Psoas muscle (tissue), 7 donors: ENCODE measurements at regions not wholly inside any gene's neighbourhood (a gene's known extent, or its start where the extent isn't known, plus 50 kb on each side); places are given as distances from the start of the nearest gene placed in this dataset.
"Not testable (repeated sequence)": the region's sequence is repeated elsewhere in the genome, so short reads cannot be mapped to it uniquely, and the experiment has no call there.

ENCODE experiments used
- ATAC-seq, 4 donors: fragments of 200-7000 bp; cut with Tn5 transposase; one replicate each; pipeline ENCODE4 v1.9.1; 2020; ENCODE audit warnings: moderate library complexity in 3 of 4, mild to moderate bottlenecking in 2 of 4
- DNase-seq, 2 donors: peaks; one replicate each; pipeline ENCODE4 v3.0.0-alpha.2; 2020
- H3K27ac ChIP-seq: fragments of 200-600 bp; one replicate; pipeline ENCODE4 v1.8.0; 2022
- H3K27me3 ChIP-seq, 3 donors: fragments of 200-600 bp in 1 of 3; one replicate each; pipeline versions ENCODE4 v1.6.1 to v1.8.0; 2013 to 2022; ENCODE audit warnings: low read length in 2 of 3, mild to moderate bottlenecking in 2 of 3, moderate library complexity in 1 of 3; ENCODE audit not compliant: insufficient read depth in 3 of 3
- H3K36me3 ChIP-seq, 2 donors: fragments of 200-600 bp in 1 of 2; one replicate each; pipeline versions ENCODE4 v1.6.1 to v1.8.0; 2013 to 2022; ENCODE audit warnings: low read depth in 1 of 2, mild to moderate bottlenecking in 1 of 2, moderate library complexity in 1 of 2; ENCODE audit not compliant: insufficient read depth in 1 of 2
- H3K4me1 ChIP-seq: fragments of 200-600 bp; one replicate; pipeline ENCODE4 v1.8.0; 2022
- H3K4me3 ChIP-seq: fragments of 200-600 bp; one replicate; pipeline ENCODE4 v1.8.0; 2022; ENCODE audit warnings: mild to moderate bottlenecking
- H3K9me3 ChIP-seq: fragments of 200-600 bp; one replicate; pipeline ENCODE4 v1.8.0; 2022
- CTCF ChIP-seq: fragments of 200-600 bp; IDR thresholded peaks from one replicate; pipeline ENCODE4 v1.8.0; 2022; ENCODE audit warnings: antibody characterized with exemption
- WGBS, 3 donors: extraction: QIAGEN DNeasy Blood & Tissue Kit; methylation state at CpG; one replicate each; pipeline versions ENCODE4 v1.1.6 to v1.1.7; 2013; 5-methylcytosine and 5-hydroxymethylcytosine counted together
- intact Hi-C, 2 donors: fragments of 100-400 bp; cut with DNase I; formaldehyde crosslinking; loops; one replicate each; pipeline versions ENCODE4 v1.11.0 to v1.14.2; 2022
- donor health status: healthy with polysubstance abuse.
- donor health status: DM: no; HTN: no; CAD: no; lungs with moderate emphysema.
- donor health status: Bipolar disorder and iron deficiency.
- donor health status: healthy.
- donor health status: DM: yes; HTN: yes; CAD: no.
- donor health status: DM: no; HTN: no; CAD: no.
- donor health status: DM: yes; HTN: yes; CAD: no.

- Histone ChIP-seq H3K36me3 (no peaks in the 10 kb centered on the region), H3K27me3 (no peaks in the 10 kb centered on the region), H3K9me3 (no peaks in the 10 kb centered on the region), H3K4me3 (no peak overlapping the region), H3K27ac (no peak overlapping the region), H3K4me1 (no peaks in the 10 kb centered on the region)
- intact Hi-C loops: no loop called here
- ATAC-seq (no peak), DNase-seq (no peak)
- TF ChIP-seq CTCF: no peak
- WGBS, 3 donors: 76 to 84% (median 82%) methylated on average over 4 of the region's 4 CpGs
Measured at GRCh38 chr12:32981139-32981538, 84.6 kb upstream of the PKP2 start.

GRCh38 chr12:32975122-32975521, 78.5 kb upstream of the PKP2 start:
- no peak for TF ChIP-seq CTCF

GRCh38 chr12:32970465-32971110, 74.0 kb upstream of the PKP2 start:
- ATAC-seq (no peak), DNase-seq (no peak)
- H3K27me3 ChIP-seq: no peaks in the 10 kb centered on the region
- H3K9me3 ChIP-seq: no peaks in the 10 kb centered on the region
- no peak overlapping the region for H3K4me3 ChIP-seq
- H3K4me1 ChIP-seq: no peaks in the 10 kb centered on the region
- intact Hi-C loops: no loop called here
- 78 to 84% (median 79%) methylated on average over 6 of the region's 6 CpGs for WGBS, 3 donors
- no peak for TF ChIP-seq CTCF
- H3K27ac ChIP-seq: no peak overlapping the region
- H3K36me3 ChIP-seq: no peaks in the 10 kb centered on the region

More at GRCh38 chr12:32975122-32975521, 78.5 kb upstream of the PKP2 start:
- no peak for DNase-seq
- Histone ChIP-seq H3K27ac (no peak overlapping the region), H3K9me3 (no peaks in the 10 kb centered on the region), H3K4me1 (no peaks in the 10 kb centered on the region), H3K27me3 (no peaks in the 10 kb centered on the region), H3K4me3 (no peak overlapping the region), H3K36me3 (no peaks in the 10 kb centered on the region)
- 80 to 84% (median 84%) methylated on average over 3 of the region's 3 CpGs for WGBS, 3 donors
- intact Hi-C loops: no loop called here
- no peak for ATAC-seq

- 83 to 86% (median 85%) methylated on average over 9 of the region's 9 CpGs for WGBS, 3 donors
- H3K4me1 ChIP-seq: no peaks in the 10 kb centered on the region
- no peaks in the 10 kb centered on the region for H3K36me3 ChIP-seq
- no peak for DNase-seq
- no peak for ATAC-seq
- no peaks in the 10 kb centered on the region for H3K9me3 ChIP-seq
- no peak overlapping the region for H3K4me3 ChIP-seq
- no peak for TF ChIP-seq CTCF
- no peaks in the 10 kb centered on the region for H3K27me3 ChIP-seq
- H3K27ac ChIP-seq: no peak overlapping the region
- intact Hi-C loops: no loop called here
Measured at GRCh38 chr12:32964981-32965585, 68.5 kb upstream of the PKP2 start.

GRCh38 chr12:32956418-32956817, 59.8 kb upstream of the PKP2 start:
- H3K9me3 ChIP-seq, H3K27me3 ChIP-seq, H3K36me3 ChIP-seq, ATAC-seq, H3K4me3 ChIP-seq, H3K27ac ChIP-seq, H3K4me1 ChIP-seq, intact Hi-C loops, DNase-seq: not testable (repeated sequence)
- WGBS, 3 donors: 84 to 89% (median 88%) methylated on average over 10 of the region's 10 CpGs
